MCF 10A (cell line): ENCODE measurements at regions not wholly inside any gene's neighbourhood (a gene's known extent, or its start where the extent isn't known, plus 50 kb on each side); places are given as distances from the start of the nearest gene placed in this dataset.

Experiments used
- BruUV-seq: library from RNA; stranded (reverse); fragments of 400-500 nt; replicated peaks from 2 replicates; lab custom pipeline; 2021; lab: Mats Ljungman, UMichigan
- CTCF ChIA-PET: fragments of 300-600 bp; sonication (Branson Sonifier 250); formaldehyde crosslinking; extraction: SDS; loops from one replicate; lab custom pipeline; 2021; ENCODE audit warnings: antibody characterized with exemption, inconsistent platforms; lab: Yijun Ruan, JAX
- POLR2A ChIA-PET: fragments of 300-600, 350-650 bp; sonication (Branson Sonifier 250); formaldehyde crosslinking; extraction: SDS; loops from one replicate; lab custom pipeline; 2020; ENCODE audit warnings: antibody characterized with exemption, inconsistent platforms; lab: Yijun Ruan, JAX
- DNase-seq: peaks from one replicate; pipeline ENCODE4 v3.0.0-alpha.2; 2018; ENCODE audit not compliant: unreplicated experiment
- H3K27ac Mint-ChIP-seq: one replicate; pipeline ENCODE4 v1.8.0; 2022; ENCODE audit warnings: mild to moderate bottlenecking, low read depth, mixed read lengths; ENCODE audit not compliant: unreplicated experiment
- H3K27me3 Mint-ChIP-seq: one replicate; pipeline ENCODE4 v1.8.0; 2022; ENCODE audit warnings: mixed read lengths; ENCODE audit not compliant: insufficient read depth, unreplicated experiment
- H3K36me3 Mint-ChIP-seq: one replicate; pipeline ENCODE4 v1.8.0; 2022; ENCODE audit warnings: mild to moderate bottlenecking, moderate library complexity, mixed read lengths; ENCODE audit not compliant: insufficient read depth, unreplicated experiment
- H3K4me1 Mint-ChIP-seq: one replicate; pipeline ENCODE4 v1.8.0; 2022; ENCODE audit warnings: mixed read lengths; ENCODE audit not compliant: insufficient read depth, unreplicated experiment
- H3K4me3 Mint-ChIP-seq: one replicate; pipeline ENCODE4 v1.8.0; 2022; ENCODE audit warnings: mild to moderate bottlenecking, moderate library complexity, mixed read lengths; ENCODE audit not compliant: unreplicated experiment
- H3K9me3 Mint-ChIP-seq: one replicate; pipeline ENCODE4 v1.8.0; 2022; ENCODE audit warnings: mixed read lengths; ENCODE audit not compliant: unreplicated experiment
- intact Hi-C: fragments of 100-400 bp; cut with micrococcal nuclease; formaldehyde crosslinking; loops from 2 replicates; pipeline ENCODE4 v1.14.1; 2022
- TF ChIP-seq, protein P1 (sequence below): fragments of 200-600 bp; IDR thresholded peaks from one replicate; pipeline ENCODE4 v1.8.0; 2022; ENCODE audit warnings: antibody characterized with exemption, mild to moderate bottlenecking; ENCODE audit not compliant: unreplicated experiment

DNA sequence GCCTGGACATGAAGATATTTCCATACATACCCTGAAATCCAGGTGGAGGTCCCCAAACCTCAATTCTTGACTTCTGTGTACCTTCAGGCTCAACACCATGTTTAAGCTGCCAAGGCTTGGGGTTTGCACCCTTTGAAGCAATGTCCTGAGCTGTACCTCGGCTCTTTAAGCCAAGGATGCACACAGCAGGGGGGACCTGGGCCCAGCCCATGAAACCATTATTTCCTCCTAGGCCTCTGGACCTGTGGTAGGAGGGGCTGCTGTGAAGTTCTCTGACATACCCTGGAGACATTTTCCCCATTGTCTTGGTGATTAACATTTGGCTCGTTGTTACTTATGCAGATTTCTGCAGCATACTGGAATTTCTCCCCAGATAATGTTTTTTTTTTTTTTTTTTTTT, 184.3 kb upstream of the RGS18 start:
- H3K9me3 Mint-ChIP-seq, result peaks cover 15% of the 10 kb centered on the region
- H3K36me3 Mint-ChIP-seq, result no peaks in the 10 kb centered on the region
- no peaks in the 10 kb centered on the region for H3K4me1 Mint-ChIP-seq
- no peak overlapping the region for H3K27ac Mint-ChIP-seq
- no peak for DNase-seq
- TF ChIP-seq, protein P1, sequence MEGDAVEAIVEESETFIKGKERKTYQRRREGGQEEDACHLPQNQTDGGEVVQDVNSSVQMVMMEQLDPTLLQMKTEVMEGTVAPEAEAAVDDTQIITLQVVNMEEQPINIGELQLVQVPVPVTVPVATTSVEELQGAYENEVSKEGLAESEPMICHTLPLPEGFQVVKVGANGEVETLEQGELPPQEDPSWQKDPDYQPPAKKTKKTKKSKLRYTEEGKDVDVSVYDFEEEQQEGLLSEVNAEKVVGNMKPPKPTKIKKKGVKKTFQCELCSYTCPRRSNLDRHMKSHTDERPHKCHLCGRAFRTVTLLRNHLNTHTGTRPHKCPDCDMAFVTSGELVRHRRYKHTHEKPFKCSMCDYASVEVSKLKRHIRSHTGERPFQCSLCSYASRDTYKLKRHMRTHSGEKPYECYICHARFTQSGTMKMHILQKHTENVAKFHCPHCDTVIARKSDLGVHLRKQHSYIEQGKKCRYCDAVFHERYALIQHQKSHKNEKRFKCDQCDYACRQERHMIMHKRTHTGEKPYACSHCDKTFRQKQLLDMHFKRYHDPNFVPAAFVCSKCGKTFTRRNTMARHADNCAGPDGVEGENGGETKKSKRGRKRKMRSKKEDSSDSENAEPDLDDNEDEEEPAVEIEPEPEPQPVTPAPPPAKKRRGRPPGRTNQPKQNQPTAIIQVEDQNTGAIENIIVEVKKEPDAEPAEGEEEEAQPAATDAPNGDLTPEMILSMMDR, result no peak
- intact Hi-C loops, result no loop called here
- CTCF ChIA-PET, result interaction anchor here (1.3 to 1.4 kb wide), 2 partner anchors 11 to 12 kb away, joined by 5 read pairs; no protein-coding TSS in a partner anchor
- POLR2A ChIA-PET, result interaction anchor here (0.9 kb wide), 1 partner anchor 32 kb away, joined by 3 read pairs; no protein-coding TSS in a partner anchor
- no TSS peak for BruUV-seq
- no peak overlapping the region for H3K4me3 Mint-ChIP-seq
- no peaks in the 10 kb centered on the region for H3K27me3 Mint-ChIP-seq

DNA sequence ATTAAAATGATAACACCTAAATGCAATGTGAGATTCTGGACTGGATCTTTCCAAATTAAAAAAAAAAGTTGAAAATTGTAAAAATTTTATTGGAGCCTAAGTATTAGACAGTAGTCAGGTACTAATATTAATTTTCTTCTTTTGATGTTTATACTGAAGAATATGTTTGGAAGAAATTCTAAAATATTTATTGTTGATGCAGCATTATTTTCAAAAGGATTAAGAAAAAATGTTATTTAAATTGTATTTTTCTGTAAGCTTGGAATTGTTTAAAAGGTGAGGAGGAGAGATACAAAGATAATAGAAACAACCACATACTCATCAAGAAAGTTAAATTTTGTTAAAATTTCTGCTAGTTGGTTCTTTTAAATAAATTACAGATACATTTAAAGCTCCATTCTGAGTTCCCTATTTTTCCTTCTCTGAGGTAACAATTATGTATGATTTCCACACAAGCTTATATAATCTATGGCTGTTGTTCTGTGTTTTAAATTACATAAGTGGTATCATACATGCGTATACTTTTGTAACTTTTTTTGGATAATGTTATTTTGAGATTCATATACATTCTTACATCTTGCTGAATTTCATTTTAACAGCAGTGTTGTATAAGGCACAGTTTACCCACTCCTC, 180.3 kb upstream of the RGS18 start:
- H3K27me3 Mint-ChIP-seq, result no peaks in the 10 kb centered on the region
- intact Hi-C loops, result no loop called here
- ChIA-PET CTCF (interaction anchor here (1.1 kb wide), 1 partner anchor 15 kb away, joined by 5 read pairs; no protein-coding TSS in a partner anchor), POLR2A (no interaction called here)
- no peak overlapping the region for H3K4me3 Mint-ChIP-seq
- no peaks in the 10 kb centered on the region for H3K36me3 Mint-ChIP-seq
- H3K4me1 Mint-ChIP-seq, result no peaks in the 10 kb centered on the region
- BruUV-seq, result no TSS peak
- no peak for DNase-seq
- TF ChIP-seq, protein P1, result no peak
- no peak overlapping the region for H3K27ac Mint-ChIP-seq
- peaks cover 24% of the 10 kb centered on the region for H3K9me3 Mint-ChIP-seq

DNA sequence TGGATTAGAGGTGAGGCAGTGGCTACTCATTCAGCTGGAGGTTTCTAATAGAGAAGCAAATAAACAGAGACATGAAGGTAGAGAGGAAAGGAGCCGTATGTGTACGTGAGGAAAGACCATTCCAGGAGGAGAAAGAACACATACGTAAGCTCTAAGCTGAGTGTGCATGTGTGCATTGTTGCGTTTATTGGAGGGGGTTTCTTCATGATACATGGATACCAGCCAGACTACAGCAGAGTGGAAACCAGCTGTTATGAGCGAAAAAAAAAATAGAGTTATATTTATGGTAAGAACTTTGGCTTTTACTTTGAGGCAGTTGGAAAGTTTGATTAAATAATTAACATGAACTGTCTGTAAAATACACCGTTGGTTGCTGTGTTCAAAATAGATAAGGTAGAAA, 173.4 kb upstream of the RGS18 start:
- H3K36me3 Mint-ChIP-seq, result no peaks in the 10 kb centered on the region
- H3K27ac Mint-ChIP-seq, result no peak overlapping the region
- peaks cover 23% of the 10 kb centered on the region for H3K9me3 Mint-ChIP-seq
- TF ChIP-seq, protein P1, result no peak
- H3K4me1 Mint-ChIP-seq, result no peaks in the 10 kb centered on the region
- DNase-seq, result no peak
- intact Hi-C loops, result no loop called here
- H3K4me3 Mint-ChIP-seq, result no peak overlapping the region
- ChIA-PET POLR2A (interaction anchor here (0.9 kb wide), 1 partner anchor 12 kb away, joined by 3 read pairs; no protein-coding TSS in a partner anchor), CTCF (interaction anchor here (0.9 to 1.5 kb wide), 3 partner anchors 8 to 44 kb away, joined by 3 to 6 read pairs (median 5); no protein-coding TSS in a partner anchor)
- BruUV-seq, result no TSS peak
- H3K27me3 Mint-ChIP-seq, result no peaks in the 10 kb centered on the region

DNA sequence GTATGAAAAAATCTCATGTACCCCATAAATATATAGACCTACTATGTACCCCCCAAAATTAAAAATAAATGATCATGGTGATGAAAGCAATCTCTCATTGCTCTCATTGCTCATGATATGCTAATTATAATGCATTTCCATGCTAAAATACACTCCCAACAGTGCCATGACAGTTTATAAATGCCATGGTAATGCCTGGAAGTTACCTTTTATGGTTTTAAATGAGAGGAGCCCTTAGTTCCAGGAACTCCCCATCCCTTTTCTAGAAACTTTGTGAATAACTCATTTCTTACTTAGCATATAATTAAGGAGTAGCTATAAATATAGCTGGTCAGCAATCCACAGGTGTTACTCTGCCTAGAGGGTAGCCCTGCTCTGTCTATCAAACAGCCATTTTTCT, 166.1 kb upstream of the RGS18 start:
- Mint-ChIP-seq H3K27me3 (no peaks in the 10 kb centered on the region), H3K9me3 (no peaks in the 10 kb centered on the region), H3K4me1 (no peaks in the 10 kb centered on the region), H3K27ac (no peak overlapping the region), H3K36me3 (no peaks in the 10 kb centered on the region), H3K4me3 (no peak overlapping the region)
- no peak for DNase-seq
- no TSS peak for BruUV-seq
- intact Hi-C loops, result no loop called here
- TF ChIP-seq, protein P1, result no peak
- ChIA-PET CTCF (interaction anchor here (0.7 to 1.5 kb wide), 3 partner anchors 14 to 318 kb away, joined by 3 to 5 read pairs (median 3); no protein-coding TSS in a partner anchor), POLR2A (no interaction called here)
